Tibial artery (tissue), 4 donors: ENCODE measurements at regions not wholly inside any gene's neighbourhood (a gene's known extent, or its start where the extent isn't known, plus 50 kb on each side); places are given as distances from the start of the nearest gene placed in this dataset.

ENCODE experiments used
- DNase-seq, 2 donors: peaks; one replicate each; pipeline ENCODE4 v3.0.0-alpha.2; 2019
- H3K27ac ChIP-seq, 2 donors: fragments of 200-600 bp; sonication (generic) in 1 of 2; 1 replicate in 1 of 2; 2 replicates in 1 of 2; pipeline ENCODE4 v1.5.1; 2018 to 2019; ENCODE audit warnings: mild to moderate bottlenecking in 1 of 2
- H3K27me3 ChIP-seq, 2 donors: fragments of 200-600 bp; sonication (generic) in 1 of 2; one replicate each; pipeline versions ENCODE4 v1.5.1 to v1.6.0; 2016 to 2019
- H3K36me3 ChIP-seq, 3 donors: fragments of 200-600 bp; sonication (generic) in 2 of 3; one replicate each; pipeline ENCODE4 v1.5.1; 2016 to 2019; ENCODE audit warnings: mild to moderate bottlenecking in 2 of 3
- H3K4me1 ChIP-seq, 4 donors: fragments of 200-600 bp; sonication (generic) in 2 of 4; 1 replicate in 3 of 4; 2 replicates in 1 of 4; pipeline ENCODE4 v1.5.1; 2016 to 2019
- H3K4me3 ChIP-seq, 2 donors: fragments of 200-600 bp; sonication (generic) in 1 of 2; 1 replicate in 1 of 2; 2 replicates in 1 of 2; pipeline ENCODE4 v1.5.1; 2018 to 2019; ENCODE audit warnings: mild to moderate bottlenecking in 2 of 2
- H3K9me3 ChIP-seq, 3 donors: fragments of 200-600 bp; sonication (generic) in 1 of 3; one replicate each; pipeline ENCODE4 v1.5.1; 2016 to 2019
- CTCF ChIP-seq, 2 experiments: fragments of 200-600 bp in 1 of 2; fragments of 450-650 bp in 1 of 2; IDR thresholded peaks; one replicate each; pipeline ENCODE4 v1.5.1; 2017 to 2019; ENCODE audit warnings: antibody characterized with exemption in 2 of 2, mild to moderate bottlenecking in 1 of 2, moderate library complexity in 1 of 2
- intact Hi-C: fragments of 100-400 bp; cut with DNase I; formaldehyde crosslinking; loops from one replicate; pipeline ENCODE4 v1.15.0; 2023; ENCODE audit warnings: low total_unique reads

GRCh38 chr9:81162361-81162760, 527.0 kb downstream of the TLE1 start:
- Histone ChIP-seq H3K4me1 (no peaks in the 10 kb centered on the region), H3K9me3 (no peaks in the 10 kb centered on the region), H3K4me3 (no peak overlapping the region), H3K27ac (no peak overlapping the region), H3K36me3 (no peaks in the 10 kb centered on the region), H3K27me3 (no peaks in the 10 kb centered on the region)
- no peak for DNase-seq
- intact Hi-C loops: no loop called here
- TF ChIP-seq CTCF (IDR thresholded peaks at IDR 0.05): no peak

DNA sequence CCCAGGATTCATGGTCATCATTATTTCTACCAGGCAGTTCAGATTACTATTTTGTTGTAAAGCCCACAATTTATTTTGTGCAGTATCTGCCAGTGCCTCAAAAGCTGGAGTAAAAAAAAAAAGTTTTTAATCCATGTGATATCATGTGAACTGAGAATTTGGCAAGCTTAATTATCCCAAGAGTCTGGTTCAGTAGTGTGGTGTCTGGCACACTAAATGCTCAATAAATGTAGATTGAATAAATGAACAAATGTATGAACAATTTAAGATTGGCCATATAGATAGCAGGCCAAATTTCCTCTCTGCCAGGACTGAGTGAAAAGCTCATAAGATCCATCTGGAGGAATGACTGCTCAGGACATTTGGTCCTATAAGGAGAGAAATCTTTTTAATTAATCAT, 533.0 kb downstream of the TLE1 start:
- Histone ChIP-seq H3K9me3 (peaks cover 0 to 3% (median 0%) of the 10 kb centered on the region in 3 donors), H3K36me3 (no peaks in the 10 kb centered on the region), H3K4me1 (no peaks in the 10 kb centered on the region), H3K27me3 (no peaks in the 10 kb centered on the region), H3K27ac (no peak overlapping the region), H3K4me3 (no peak overlapping the region)
- DNase-seq: no peak
- intact Hi-C loops: no loop called here
- no peak for TF ChIP-seq CTCF (IDR thresholded peaks at IDR 0.05)

DNA sequence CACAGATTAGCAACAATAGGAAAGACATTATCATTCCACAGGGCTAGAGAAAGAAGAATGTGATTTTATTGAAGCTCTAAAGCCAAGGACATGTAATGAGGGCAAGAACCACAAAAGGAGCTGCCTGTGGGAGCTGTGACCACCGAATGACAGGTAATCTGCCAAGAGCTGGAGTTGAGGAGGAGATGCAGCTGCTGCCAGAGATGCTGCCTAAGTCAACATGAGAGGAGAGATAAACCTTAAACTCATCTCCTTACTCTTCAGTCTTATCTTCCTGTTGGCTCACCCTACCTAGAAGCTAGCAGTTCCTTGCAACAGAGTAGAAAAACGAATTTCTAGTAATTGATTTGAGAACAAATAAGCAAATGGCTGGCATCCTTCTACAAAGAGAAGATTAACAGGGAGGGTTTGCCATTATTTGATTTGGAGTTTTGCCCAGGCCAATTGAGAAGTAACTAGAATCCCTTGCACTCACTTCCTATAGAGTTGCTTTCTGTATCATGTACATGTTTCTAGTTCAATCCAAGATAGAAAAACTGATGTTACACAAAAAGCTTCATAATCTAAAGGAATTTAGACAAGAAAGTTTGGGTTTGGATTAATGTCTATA, 539.2 kb downstream of the TLE1 start:
- Histone ChIP-seq H3K4me3 (no peak overlapping the region), H3K27ac (no peak overlapping the region), H3K27me3 (no peaks in the 10 kb centered on the region), H3K9me3 (peaks cover 0 to 3% (median 0%) of the 10 kb centered on the region in 3 donors), H3K36me3 (no peaks in the 10 kb centered on the region), H3K4me1 (no peaks in the 10 kb centered on the region)
- intact Hi-C loops: no loop called here
- DNase-seq: no peak
- TF ChIP-seq CTCF (IDR thresholded peaks at IDR 0.05): no peak

- Histone ChIP-seq H3K4me3 (no peak overlapping the region), H3K36me3 (no peaks in the 10 kb centered on the region), H3K4me1 (no peaks in the 10 kb centered on the region), H3K27ac (no peak overlapping the region), H3K9me3 (no peaks in the 10 kb centered on the region), H3K27me3 (no peaks in the 10 kb centered on the region)
- no peak for DNase-seq
- TF ChIP-seq CTCF (IDR thresholded peaks at IDR 0.05): no peak
- intact Hi-C loops: no loop called here
These were observed 542.5 kb downstream of the TLE1 start for GRCh38 chr9:81146684-81147337.

DNA sequence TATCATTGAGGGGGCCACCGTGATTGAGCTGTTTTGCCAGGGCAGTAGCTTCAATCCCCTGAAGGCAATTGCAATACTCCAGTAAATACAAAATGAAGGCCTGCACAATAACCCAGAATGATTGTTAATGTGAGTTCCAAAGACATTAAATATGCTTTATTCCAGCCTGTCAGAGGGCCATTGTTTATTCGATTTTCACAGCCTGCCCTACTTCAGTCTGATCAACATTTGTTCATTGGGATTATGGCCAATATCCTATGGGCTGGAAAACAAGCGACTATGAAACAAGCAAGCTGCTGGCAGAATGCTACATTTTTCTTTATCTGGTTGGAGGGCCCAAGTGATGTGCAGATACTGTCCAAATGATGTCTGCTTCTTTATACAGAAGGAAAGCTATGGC, 543.1 kb downstream of the TLE1 start:
- Histone ChIP-seq H3K4me1 (no peaks in the 10 kb centered on the region), H3K9me3 (no peaks in the 10 kb centered on the region), H3K36me3 (no peaks in the 10 kb centered on the region), H3K27me3 (no peaks in the 10 kb centered on the region), H3K4me3 (no peak overlapping the region), H3K27ac (no peak overlapping the region)
- no peak for TF ChIP-seq CTCF (IDR thresholded peaks at IDR 0.05)
- DNase-seq: no peak
- intact Hi-C loops: no loop called here
